ENCODE measurements at regions not wholly inside any gene's neighbourhood (a gene's known extent, or its start where the extent isn't known, plus 50 kb on each side); places are given as distances from the start of the nearest gene placed in this dataset.

DNA sequence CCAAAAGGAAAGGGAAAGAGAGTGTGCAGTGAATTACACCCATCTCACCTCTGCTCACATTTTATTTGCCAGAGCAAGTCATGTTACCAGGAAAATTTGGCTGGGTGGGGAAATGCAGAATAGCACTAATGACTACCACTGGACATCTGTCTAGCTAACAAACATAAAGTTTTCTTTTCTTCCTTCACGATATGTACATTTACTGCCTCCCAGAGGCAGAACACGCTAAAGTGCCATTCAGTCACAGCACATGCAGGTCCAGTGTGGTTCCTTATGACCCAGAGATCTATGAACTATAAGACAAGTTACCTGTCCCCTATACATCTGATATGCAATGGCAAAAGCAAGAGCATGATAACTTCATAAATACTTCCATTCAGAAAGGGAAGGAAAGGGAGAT lies 194.1 kb downstream of the OGFRL1 start:
- DNase-seq = no peak

GRCh38 chr6:71486461-71486860 lies 197.8 kb downstream of the OGFRL1 start:
- DNase-seq = peak; percentile 22

- DNase-seq = no peak
These were observed 199.6 kb downstream of the OGFRL1 start for GRCh38 chr6:71488186-71488585.

DNA sequence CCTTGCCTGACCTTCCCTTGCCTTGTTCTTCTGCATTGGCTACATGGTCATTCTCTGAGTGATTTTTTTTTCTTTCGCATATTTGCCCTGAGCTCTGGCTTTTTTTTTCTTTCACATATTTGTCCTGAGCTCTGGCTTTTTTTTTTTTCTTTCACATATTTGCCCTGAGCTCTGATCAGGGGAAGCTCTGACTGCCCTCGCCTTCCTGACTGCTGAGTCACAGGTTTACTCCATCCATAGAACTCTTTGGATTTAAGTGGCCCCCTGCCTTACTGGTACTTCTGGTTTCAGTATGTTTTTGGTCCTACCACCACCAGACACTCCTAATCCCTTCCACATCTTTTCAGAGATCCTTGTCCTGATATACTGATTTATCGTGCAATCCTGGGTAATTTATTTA lies 201.1 kb downstream of the OGFRL1 start:
- peak; percentile 94 for DNase-seq

GRCh38 chr6:71490876-71491275 lies 202.3 kb downstream of the OGFRL1 start:
- no peak for DNase-seq

DNA sequence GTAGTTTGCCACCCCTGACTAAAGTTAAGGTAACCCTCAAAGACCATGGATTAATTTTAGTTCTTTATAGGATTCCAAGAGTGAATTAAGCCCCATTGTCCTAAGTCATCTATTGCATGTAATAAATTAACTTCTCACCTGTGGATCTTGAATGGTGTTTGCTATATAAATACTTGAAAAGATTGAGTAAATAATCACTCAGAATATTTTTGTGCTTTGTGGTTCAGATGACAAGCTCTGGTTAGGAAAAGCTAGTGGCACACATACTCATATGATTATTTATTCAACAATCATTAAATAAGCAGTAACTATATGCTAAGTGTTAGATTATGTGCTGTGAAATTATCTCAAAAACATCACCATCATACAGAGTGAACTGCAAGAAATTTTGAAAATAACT lies 203.2 kb downstream of the OGFRL1 start:
- no peak for DNase-seq

DNA sequence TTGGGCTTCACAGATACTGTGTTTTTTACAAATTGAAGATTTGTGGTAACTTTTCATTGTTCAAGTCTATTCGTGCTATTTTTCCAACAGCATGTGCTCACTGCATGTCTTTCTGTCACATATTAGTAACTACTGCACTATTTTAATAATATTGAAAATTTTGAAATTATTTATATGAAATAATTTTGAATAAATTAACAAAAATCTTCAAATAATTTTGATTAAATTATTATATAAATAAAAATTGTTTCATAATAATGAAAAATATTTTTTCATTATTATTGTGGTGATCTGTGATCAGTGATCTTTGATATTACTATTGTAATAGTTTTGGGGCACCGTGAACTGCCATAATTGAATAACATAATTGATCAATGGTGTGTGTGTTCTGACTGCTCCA lies 204.1 kb downstream of the OGFRL1 start:
- DNase-seq = no peak

DNA sequence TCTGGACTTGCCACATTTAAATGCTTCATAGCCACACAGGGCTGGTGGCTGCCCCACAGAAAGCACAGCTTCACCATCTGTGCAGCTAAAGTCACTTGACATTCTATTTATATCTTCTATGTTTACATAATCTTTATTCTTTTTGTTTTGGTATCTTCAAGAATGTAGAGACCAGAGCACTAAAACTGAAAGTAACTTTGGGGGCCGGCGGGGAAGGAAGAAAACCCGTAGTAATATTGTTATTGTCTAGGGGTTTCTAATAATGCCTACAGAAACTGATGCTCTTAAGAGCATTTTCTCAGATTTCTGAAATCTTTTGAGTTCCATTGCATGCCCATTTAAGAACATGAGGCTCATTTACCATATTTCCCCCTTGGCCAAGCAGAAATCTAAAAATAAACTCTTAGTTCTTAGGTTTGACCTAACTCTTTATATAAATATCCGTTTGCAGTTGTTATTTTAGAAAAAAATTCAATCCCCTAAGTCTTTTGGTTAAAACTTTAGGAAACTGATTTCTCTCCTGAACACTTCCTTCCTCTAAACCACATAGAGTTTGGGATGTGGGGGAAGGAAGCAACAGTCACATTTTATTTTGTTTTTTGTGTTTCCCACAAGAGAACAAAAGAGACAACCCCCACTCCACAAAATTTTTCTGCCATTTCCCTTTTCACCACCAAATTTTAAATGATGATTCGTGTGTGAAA lies 207.6 kb downstream of the OGFRL1 start:
- DNase-seq = peak; percentile 54

DNA sequence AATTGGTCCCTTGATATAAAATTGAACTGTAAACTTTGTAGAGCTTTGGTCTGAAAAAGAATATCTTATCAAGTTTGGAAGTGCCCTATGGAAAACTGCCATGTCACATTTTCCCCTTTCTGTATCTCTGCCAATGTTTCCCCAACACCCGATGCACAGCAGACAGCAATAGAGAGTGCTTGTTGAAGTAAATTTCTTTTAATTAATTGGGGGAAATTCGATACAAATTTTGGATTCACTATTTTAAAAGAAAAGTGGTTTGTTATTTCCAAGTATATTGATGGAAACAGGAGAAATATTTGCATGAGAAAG lies 208.1 kb downstream of the OGFRL1 start:
- no peak for DNase-seq

DNA sequence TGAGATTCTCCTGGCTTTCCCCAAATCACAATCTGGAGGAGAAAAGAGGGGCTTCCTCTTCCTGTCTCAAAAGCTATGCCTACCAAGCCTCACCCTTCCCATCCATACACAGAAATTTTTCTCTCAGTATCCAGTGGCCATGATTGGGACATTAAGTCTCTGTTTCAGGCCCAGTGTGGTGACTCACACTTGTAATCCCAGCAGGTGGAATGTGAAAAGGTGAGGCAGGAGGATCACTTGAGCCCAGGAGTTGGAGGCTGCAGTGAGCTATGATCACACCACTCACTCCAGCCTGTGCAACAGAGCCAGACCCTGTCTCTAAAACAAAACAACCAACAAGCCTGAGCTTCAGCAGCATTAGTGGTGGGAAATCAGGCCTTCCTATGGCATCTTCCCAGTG lies 210.0 kb downstream of the OGFRL1 start:
- no peak for DNase-seq

- DNase-seq = peak; percentile 29
These were observed 211.1 kb downstream of the OGFRL1 start for GRCh38 chr6:71499667-71500066.

- no peak for DNase-seq
These were observed 213.6 kb downstream of the OGFRL1 start for GRCh38 chr6:71502168-71502567.

DNA sequence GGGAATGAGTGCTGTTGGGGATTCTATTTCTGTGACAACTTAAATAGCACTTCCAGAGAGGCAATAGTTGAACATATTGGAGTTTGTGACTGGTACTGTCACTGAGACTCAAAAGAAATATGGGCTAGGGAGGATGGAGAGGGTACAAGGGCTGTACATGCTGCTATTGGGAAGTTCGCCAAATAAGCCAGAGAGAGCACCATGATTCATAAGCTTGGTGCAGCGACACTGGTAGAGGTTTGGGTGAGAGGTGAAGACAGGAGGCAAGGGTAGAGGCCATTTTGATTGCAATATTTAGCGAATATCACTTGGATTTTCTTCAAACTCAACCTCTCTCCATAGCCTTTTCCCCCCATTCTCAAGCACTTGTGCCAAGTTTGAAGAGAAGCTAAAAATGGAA lies 214.3 kb downstream of the OGFRL1 start:
- DNase-seq = no peak

DNA sequence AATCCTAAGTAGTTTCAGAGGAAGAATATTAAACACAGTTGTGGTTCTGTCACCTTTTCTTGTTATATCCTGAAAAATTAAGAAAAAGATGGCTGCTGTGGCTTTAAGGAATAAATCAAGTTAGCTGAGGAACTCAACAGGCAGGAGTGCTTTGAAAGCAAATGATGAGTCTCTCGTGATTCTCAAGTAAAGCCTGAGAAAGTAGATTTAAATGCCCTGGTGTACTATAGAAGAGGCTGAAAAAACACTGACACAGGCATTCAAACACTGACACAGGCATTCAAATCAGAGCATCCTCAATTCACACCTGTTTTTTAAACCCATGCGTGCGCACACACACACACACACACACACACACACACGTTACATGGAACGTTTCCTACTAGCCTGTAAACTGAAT lies 218.6 kb downstream of the OGFRL1 start:
- no peak for DNase-seq

DNA sequence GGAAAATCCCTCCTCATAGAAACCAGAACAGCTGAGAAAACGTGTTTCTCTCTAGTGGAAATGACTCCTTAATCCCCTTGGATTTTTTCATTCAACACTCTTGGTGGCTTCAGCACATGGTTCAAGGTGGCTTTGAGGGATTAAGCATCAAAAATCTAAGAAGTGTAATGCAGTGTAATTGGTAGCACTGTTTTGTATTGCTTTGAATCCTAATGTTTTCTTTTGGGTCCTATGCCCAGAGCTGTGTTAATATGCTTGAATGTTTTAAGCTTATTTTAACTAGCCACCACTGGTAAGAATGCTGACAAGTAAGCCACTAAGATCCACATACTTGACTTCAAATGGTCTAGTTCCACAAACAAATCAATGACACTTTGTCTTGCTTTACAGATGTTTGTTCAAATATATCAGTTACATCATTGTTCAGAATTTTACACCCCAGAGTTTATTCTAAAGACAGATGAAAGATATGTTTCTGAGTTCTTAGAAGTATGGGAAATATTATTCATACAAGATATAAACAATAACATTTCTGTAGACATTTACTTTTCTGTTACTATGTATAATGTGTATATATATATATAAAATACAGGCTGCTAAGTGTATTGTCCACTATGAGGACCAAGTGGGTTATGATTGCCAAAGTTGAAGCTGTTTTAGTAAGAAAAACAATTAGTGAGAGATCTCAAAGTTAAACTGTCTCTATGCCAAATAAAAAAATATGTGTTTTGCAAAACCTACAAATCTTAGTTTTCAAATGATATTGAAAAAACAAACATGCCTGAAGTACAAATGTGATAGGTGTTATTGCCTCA lies 220.8 kb downstream of the OGFRL1 start:
- DNase-seq = no peak

GRCh38 chr6:71510057-71510713 lies 221.6 kb downstream of the OGFRL1 start:
- peak; percentile 79 for DNase-seq

GRCh38 chr6:71510856-71511255 lies 222.2 kb downstream of the OGFRL1 start:
- no peak for DNase-seq

DNA sequence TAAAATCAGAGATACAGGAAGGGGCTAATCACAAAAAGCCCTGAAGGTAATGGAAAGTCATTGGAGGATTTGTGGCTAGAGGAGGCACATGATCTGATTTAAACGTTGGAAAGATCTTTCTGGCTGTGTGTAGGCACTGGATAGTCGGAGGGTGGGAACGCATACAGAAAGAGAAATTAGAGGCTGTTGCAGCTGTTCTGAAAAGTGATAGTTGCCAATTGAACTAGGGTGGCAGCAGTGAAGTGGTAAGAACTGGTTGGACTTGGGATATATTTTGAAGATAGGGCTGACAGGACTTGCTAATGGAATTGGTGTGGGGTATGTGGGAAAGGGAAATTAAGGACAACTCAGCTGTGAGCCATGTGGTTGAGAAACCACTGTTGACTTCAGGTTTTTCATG lies 223.6 kb downstream of the OGFRL1 start:
- no peak for DNase-seq

GRCh38 chr6:71513036-71513435 lies 224.4 kb downstream of the OGFRL1 start:
- no peak for DNase-seq

DNA sequence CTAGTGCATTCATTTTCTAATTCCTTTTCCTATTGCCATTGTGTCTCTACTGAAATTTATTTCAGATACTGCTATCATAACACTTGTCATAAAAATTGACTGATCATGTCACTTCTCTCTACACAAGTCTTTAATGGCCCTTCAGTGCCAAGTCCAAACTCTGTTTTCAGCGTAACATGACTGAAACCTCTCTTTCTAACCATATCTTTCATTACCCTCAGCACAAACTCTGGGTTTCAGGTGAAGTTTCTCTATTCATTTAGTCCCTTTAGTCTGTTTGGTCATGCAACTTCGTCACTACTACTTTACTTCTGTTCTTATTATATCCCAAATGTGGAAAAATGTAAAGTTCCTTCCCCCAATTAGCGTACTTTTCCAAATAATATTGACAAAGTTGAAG lies 234.9 kb downstream of the OGFRL1 start:
- no peak for DNase-seq

GRCh38 chr6:71524201-71524600 lies 235.6 kb downstream of the OGFRL1 start:
- DNase-seq = no peak

DNA sequence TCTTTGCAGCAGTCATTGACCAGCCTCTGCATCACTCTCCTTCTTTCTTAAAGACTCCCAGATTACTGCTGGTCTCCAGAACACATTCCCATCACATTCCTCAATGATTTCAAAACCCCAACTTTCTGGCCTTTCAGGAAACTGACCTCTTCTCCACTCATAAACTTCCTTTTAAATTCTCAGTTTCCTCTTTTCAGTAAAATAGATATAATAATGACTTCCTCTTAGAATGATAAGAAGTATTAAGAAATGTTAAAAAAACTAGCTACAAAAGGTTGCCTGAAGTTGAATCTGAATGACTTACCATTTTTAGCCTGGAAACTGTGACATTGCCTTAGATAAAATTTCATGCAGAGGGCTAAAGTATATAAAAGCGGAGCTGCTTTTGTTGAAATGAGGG lies 239.3 kb downstream of the OGFRL1 start:
- DNase-seq = no peak

GRCh38 chr6:71529026-71529425 lies 240.4 kb downstream of the OGFRL1 start:
- DNase-seq = no peak

GRCh38 chr6:71529769-71530168 lies 241.2 kb downstream of the OGFRL1 start:
- no peak for DNase-seq
